Heart left ventricle (tissue), 13 donors: ENCODE measurements at regions not wholly inside any gene's neighbourhood (a gene's known extent, or its start where the extent isn't known, plus 50 kb on each side); places are given as distances from the start of the nearest gene placed in this dataset.

Source experiments
- POLR2A ChIP-seq, 2 donors: fragments of 450-650 bp; IDR thresholded peaks; one replicate each; pipeline ENCODE4 v1.6.1; 2017; ENCODE audit warnings: antibody characterized with exemption in 2 of 2, mild to moderate bottlenecking in 2 of 2, moderate library complexity in 2 of 2
- TF ChIP-seq, protein P1 (sequence below), 12 donors: fragments of 200-600 bp; sonication (generic) in 4 of 12; IDR thresholded peaks; one replicate each; pipeline versions ENCODE4 v1.5.0 to v1.8.0; 2018 to 2022; ENCODE audit warnings: antibody characterized with exemption in 12 of 12, mild to moderate bottlenecking in 5 of 12
- donor health status: ischemic (EF 13 %, LVEDD 7.1; RV severe dilation, severe dysfunction).
- donor health status: DM: no; HTN: yes; CAD: no.
- donor health status: DM: no; HTN: no; CAD: no.
- donor health status: ischemic (EF 25% LVEDD 6.9; RV normal size, moderate dysfunction).
- donor health status: ischemic (EF 25% LVEDD 5.7; RV mildly dilated, moderate dysfunction).
- donor health status: ischemic (EF 35%, LVEDD 5.7; RV mildly dilated, moderate dysfunction).
- donor health status: nonischemic (EF 11% LVEDD 7.7; RV severe dilation, severe dysfunction).
- donor health status: DM: yes; HTN: yes; CAD: no.
- donor health status: PGD.
- donor health status: ischemic (EF 29% LVEDD 5.4; RV normal size, mild dysfunction).
- donor health status: nonischemic (EF 23%, LVEDD 6.1; RV moderate dilation, normal function).

DNA sequence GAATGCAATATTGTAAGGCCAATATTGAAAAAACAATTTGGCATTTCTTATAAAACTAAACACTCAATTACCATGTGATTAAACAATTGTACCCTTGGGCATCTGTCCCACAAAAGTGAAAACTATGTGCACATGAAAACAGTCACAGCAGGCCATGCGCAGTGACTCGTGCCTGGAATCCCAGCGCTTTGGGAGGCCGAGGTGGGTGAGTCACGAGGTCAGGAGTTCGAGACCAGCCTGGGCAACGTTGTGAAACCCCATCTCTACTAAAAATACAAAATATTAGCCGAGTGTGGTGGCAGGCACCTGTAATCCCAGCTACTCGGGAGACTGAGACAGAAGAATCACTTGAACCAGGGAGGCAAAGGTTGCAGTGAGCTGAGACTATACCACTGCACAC, 343.7 kb downstream of the DMRTA1 start:
- TF ChIP-seq, protein P1, sequence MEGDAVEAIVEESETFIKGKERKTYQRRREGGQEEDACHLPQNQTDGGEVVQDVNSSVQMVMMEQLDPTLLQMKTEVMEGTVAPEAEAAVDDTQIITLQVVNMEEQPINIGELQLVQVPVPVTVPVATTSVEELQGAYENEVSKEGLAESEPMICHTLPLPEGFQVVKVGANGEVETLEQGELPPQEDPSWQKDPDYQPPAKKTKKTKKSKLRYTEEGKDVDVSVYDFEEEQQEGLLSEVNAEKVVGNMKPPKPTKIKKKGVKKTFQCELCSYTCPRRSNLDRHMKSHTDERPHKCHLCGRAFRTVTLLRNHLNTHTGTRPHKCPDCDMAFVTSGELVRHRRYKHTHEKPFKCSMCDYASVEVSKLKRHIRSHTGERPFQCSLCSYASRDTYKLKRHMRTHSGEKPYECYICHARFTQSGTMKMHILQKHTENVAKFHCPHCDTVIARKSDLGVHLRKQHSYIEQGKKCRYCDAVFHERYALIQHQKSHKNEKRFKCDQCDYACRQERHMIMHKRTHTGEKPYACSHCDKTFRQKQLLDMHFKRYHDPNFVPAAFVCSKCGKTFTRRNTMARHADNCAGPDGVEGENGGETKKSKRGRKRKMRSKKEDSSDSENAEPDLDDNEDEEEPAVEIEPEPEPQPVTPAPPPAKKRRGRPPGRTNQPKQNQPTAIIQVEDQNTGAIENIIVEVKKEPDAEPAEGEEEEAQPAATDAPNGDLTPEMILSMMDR (IDR thresholded peaks at IDR 0.05) = no peak
- TF ChIP-seq POLR2A (IDR thresholded peaks at IDR 0.05) = no peak
